AG04450 (cell line): ENCODE measurements at regions not wholly inside any gene's neighbourhood (a gene's known extent, or its start where the extent isn't known, plus 50 kb on each side); places are given as distances from the start of the nearest gene placed in this dataset.

Source experiments
- CTCF ChIA-PET: fragments of 300-600, 350-600 bp; formaldehyde crosslinking; extraction: SDS; loops from one replicate; lab custom pipeline; 2022; ENCODE audit warnings: antibody characterized with exemption, inconsistent platforms; lab: Charles Lee
- POLR2A ChIA-PET: fragments of 350-600 bp; formaldehyde crosslinking; extraction: SDS; loops from one replicate; lab custom pipeline; 2021; ENCODE audit warnings: antibody characterized with exemption, inconsistent platforms; lab: Yijun Ruan, JAX
- DNase-seq: peaks from one replicate; pipeline ENCODE4 v3.0.0-alpha.2; 2011; ENCODE audit warnings: low read depth, low spot score
- H3K27ac ChIP-seq: one replicate; pipeline ENCODE4 v1.5.1; 2012; ENCODE audit warnings: low read depth, low read length, control low read depth
- H3K27me3 ChIP-seq: one replicate; pipeline ENCODE4 v1.6.0; 2012; ENCODE audit warnings: low read length; ENCODE audit not compliant: control insufficient read depth, insufficient read depth
- H3K4me3 ChIP-seq: 2 replicates; pipeline ENCODE4 v1.5.1; 2011; ENCODE audit warnings: mild to moderate bottlenecking, low read depth, low read length, control low read depth
- H3K9me3 ChIP-seq: 2 replicates; pipeline ENCODE4 v1.5.1; 2012; ENCODE audit warnings: low read length; ENCODE audit not compliant: control insufficient read depth, insufficient read depth
- CTCF ChIP-seq: IDR thresholded peaks from 2 replicates; pipeline ENCODE4 v1.5.1; 2011; ENCODE audit warnings: low read depth, low read length, control low read depth, inconsistent platforms

- Histone ChIP-seq H3K27ac (no peak overlapping the region), H3K27me3 (peaks cover 77% of the 10 kb centered on the region), H3K9me3 (peaks cover 10% of the 10 kb centered on the region), H3K4me3 (no peak overlapping the region)
- 0 out of 2 replicates have a peak, but pooled peaks have one; percentile 6 for TF ChIP-seq CTCF
- no peak for DNase-seq
- ChIA-PET POLR2A (no interaction called here), CTCF (no interaction called here)
Measured at GRCh38 chr9:96025995-96026602, 150.6 kb downstream of the ERCC6L2 start.

GRCh38 chr9:96023486-96023885 is 148.0 kb downstream of the ERCC6L2 start:
- H3K27me3 ChIP-seq: peaks cover 79% of the 10 kb centered on the region
- DNase-seq: no peak
- ChIA-PET CTCF (no interaction called here), POLR2A (no interaction called here)
- no peak for TF ChIP-seq CTCF
- no peak overlapping the region for H3K4me3 ChIP-seq
- no peak overlapping the region for H3K27ac ChIP-seq
- H3K9me3 ChIP-seq: peaks cover 10% of the 10 kb centered on the region; the same call in 1 of the 2 replicates

- no peak overlapping the region for H3K27ac ChIP-seq
- no peak for TF ChIP-seq CTCF
- H3K27me3 ChIP-seq: peaks cover 70% of the 10 kb centered on the region
- H3K9me3 ChIP-seq: peaks cover 10% of the 10 kb centered on the region; the same call in 1 of the 2 replicates
- no peak overlapping the region for H3K4me3 ChIP-seq
- no peak for DNase-seq
- CTCF ChIA-PET: no interaction called here
- POLR2A ChIA-PET: no interaction called here
Measured at GRCh38 chr9:96022445-96023051, 147.1 kb downstream of the ERCC6L2 start.

- Histone ChIP-seq H3K27ac (no peak overlapping the region), H3K4me3 (peak overlapping the region; percentile 54), H3K27me3 (peaks cover 64% of the 10 kb centered on the region), H3K9me3 (peaks cover 10% of the 10 kb centered on the region; the same call in 1 of the 2 replicates)
- POLR2A ChIA-PET: no interaction called here
- no peak for DNase-seq
- CTCF ChIA-PET: no interaction called here
- no peak for TF ChIP-seq CTCF
Measured at GRCh38 chr9:96021551-96022444, 146.3 kb downstream of the ERCC6L2 start.
